ENCODE measurements at regions not wholly inside any gene's neighbourhood (a gene's known extent, or its start where the extent isn't known, plus 50 kb on each side); places are given as distances from the start of the nearest gene placed in this dataset.
"Not testable (repeated sequence)": the region's sequence is repeated elsewhere in the genome, so short reads cannot be mapped to it uniquely, and the experiment has no call there.

DNA sequence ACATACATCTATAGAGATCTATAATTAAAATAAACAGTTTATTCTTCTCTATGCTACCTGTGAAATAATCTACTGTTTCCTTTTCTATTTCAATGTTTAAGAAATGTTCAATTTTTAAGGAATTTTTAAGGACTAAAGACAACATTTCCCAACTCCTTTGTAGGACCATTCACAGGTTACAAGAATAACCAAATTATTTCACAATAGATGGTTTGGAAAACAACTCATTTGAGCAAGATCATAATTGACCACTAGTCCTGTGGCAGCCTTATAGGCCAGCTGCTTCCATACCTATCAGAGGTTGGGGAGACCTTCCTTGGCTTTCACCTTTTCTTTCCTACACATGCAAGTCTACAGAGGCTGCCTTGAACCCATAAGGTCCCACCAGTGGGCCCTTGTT is 193.7 kb downstream of the TTC39B start:
- DNase-seq (ENCODE audit: low read depth in 4 of 4, low spot score in 1 of 4), result no peak

DNA sequence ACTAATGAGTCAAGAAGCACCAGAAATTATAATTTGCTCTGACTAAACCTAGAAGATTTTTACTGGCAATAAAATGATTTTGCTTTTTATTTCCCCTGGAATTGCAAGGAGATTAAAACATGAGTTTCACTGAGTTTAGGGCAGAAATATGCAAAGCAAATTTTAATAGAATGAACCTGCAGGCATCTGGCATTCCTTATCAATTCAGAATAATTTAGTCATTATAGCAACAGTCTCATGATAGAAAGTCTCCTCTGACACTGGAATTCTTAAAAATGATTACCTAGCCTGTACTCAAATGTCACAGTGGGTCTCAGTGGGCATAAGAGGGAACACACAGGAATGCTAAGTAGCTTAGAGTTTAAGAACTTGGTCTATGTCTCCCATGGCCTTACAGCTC is 195.9 kb downstream of the TTC39B start:
- no peak for DNase-seq (ENCODE audit: low read depth in 4 of 4, low spot score in 1 of 4)

DNA sequence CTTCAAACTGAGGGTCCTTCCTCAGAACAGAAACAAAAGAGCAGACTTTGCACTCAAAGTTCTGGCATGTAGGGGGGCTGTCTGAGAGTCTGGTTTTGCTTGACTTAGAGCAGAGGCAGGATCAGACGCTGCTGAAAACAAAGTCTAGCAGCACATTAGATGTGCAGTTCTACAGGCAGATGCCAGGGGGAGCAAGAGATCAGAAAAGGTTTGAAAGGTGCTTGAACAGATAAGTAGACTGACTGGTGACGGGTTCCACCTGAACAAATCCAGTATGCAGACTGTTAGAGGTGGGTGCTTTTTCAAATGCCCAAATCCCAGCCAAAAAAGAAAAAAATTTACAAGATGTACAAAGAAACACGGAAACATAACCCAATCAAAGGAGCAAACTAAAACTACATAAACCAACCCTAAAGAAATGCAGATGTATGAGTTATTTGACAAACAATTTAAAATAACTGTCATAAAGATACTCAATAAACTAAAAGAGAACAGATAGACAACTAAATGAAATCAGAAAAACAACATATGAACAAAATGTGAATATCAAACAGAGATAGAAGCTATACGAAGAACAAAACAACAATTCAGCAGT is 194.7 kb upstream of the FREM1 start:
- DNase-seq (ENCODE audit: low read depth in 4 of 4, low spot score in 1 of 4), result peak; percentile 2 to 12 (median 10)

DNA sequence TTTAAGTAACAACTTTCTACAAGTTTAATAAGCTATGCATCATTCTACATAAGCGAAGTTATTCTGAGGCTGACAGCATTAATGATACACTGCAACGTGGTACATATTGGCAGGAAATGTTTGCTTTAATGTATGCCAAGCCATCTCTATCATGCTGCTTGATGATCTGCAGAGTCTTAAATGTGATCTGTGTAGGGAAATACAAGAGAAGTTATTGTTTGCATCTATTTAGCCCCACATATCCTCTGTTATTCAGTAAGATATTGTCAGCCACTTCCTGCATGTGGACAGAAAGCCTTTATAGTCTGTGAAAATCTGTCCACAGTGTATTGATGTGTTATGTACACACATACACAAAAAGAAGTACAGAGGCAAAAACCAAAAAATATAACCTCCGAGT is 193.1 kb upstream of the FREM1 start:
- no peak for DNase-seq (ENCODE audit: low read depth in 4 of 4, low spot score in 1 of 4)

DNA sequence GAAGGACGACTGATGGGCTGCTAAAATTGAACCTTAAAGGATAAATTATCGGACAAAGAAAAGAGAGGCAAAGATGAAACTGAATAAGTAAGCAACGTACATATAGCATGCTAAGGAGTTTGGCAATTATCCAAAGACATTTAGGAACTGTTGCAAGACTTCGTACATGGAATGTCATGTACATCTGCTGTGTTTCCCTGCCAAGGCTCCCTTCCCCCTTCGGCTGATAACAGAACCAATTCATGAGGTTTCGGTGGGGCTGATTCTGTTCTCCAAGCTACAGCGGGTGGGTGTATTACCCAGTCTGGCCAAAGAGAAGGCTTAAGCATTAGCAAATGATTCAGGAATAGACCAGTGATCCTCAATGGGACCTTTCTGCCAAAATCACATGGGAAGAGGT is 190.9 kb upstream of the FREM1 start:
- no peak for DNase-seq (ENCODE audit: low read depth in 4 of 4, low spot score in 1 of 4)

DNA sequence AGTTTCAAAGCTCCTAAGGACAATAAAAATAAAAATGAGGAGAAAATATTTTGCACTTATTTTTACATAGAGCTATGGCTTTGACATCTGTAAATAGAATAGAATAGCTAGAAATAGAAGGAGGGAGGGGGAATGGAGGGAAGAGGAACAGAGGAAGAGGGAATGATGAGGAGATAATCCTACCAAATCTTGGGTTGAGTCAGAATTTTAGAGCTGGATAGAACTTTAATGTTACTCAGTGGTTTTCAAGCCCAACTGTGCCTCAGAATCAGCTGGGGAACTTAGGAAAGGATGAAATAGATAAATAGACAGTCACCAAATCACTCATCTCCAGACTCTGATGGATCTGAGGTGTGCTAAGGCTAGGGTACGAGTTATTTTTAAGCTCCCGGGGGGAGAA is 190.3 kb upstream of the FREM1 start:
- DNase-seq (ENCODE audit: low read depth in 4 of 4, low spot score in 1 of 4), result no peak

DNA sequence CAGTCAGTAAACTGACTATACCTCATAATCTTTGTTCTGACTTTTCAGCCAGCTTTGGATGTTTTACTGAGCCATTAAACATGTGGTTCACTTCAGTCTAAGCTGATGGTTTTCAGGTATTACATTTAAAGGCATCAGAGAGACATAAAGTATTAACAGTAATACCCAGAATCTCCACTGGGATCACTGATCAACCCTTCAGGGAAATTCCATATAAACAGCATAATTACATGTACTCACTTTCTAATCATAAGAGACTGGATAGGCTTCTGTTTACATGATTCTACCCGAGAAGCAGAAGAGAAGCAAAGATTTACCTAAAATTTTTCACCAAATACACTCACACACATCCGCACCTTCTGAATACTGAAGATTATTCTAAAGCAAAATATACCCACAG is 186.7 kb upstream of the FREM1 start:
- DNase-seq (ENCODE audit: low read depth in 4 of 4, low spot score in 1 of 4), result no peak

DNA sequence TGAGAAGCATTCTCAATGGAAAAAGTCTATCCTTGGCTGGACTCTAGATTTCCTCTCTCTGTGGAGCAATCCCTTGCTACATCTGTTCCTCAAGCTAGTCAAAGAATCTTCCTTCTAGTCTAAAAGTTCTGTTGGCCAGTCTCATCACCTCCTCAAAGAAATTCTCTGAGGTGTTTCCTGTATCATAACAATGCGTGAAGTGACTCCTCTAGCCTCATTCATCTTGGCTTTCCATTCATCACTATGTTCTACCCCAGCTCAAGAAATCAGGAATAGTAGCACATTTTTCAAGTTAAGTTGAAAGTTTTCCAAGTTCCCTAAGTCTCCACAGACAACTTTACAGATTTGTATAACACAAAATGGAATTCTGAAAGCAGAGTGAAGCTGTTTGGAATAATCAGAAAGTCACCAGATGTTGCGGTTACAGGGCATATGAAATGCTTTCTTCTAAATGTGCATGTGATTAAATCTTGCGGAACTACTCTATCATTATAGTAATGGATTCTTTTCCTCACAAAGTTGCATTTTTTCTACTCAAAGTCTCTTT is 176.6 kb upstream of the FREM1 start:
- no peak for DNase-seq (ENCODE audit: low read depth in 4 of 4, low spot score in 1 of 4)

DNA sequence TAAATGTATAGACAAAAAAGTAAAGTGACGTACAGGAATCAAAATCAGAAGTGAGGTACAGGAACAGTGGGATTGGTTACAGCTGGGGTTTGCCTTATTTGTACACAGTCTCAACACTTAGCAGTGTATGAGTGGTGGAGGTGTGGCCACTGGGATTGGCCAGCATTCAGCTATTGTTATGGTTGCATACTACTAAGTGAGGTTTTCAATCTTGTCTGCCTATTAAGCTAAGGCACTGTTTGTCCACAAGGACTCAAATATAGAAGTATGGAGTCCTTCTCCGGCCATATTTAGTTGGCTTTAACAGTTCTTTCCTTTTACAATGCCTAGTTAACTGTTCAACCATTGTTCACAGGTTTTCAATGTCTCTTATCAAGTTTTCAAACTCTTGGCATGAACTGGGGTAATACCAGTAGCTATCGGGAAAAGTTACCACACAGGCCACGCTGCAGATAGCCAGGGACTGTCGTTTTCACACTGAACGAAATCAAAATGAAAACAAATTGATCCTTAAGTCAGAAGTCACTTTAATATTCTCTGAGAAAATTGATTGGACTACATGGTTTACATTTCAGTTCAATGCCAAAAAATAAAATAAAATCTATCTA is 176.0 kb upstream of the FREM1 start:
- DNase-seq (ENCODE audit: low read depth in 4 of 4, low spot score in 1 of 4), result no peak

DNA sequence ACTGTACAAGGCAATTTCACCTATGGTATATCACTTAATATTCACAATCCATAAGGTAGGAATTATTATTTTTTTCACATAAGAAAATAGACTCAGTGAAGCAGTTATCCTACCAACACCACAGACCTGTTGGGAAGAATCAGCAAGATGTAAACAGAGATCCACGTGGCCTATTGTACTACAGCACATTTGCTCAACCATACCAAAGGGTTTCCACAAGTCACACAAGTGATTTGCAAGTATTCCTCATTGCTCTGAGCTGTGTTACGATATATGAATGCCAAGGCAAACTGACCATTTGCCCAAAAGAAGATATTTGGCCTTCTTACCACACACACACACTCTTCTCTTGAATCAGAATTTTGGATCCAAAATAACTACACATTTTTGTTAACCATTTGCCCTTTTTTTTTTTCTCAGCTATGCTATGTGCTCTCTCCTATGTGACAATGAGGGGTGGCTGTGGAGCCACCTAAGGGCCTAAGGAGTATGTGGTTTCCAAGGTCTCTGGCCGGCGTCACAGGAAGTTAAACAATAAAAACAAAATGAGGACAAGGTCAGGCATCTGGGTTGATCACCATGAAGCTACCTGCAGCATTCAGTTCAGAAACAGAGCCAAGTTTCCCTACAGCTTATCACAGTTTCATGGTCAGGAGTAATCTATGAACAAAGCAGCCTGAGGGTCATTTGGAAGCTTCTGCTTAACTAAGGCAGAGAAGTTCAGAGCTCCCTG is 171.0 kb upstream of the FREM1 start:
- DNase-seq (ENCODE audit: low read depth in 4 of 4, low spot score in 1 of 4), result no peak

DNA sequence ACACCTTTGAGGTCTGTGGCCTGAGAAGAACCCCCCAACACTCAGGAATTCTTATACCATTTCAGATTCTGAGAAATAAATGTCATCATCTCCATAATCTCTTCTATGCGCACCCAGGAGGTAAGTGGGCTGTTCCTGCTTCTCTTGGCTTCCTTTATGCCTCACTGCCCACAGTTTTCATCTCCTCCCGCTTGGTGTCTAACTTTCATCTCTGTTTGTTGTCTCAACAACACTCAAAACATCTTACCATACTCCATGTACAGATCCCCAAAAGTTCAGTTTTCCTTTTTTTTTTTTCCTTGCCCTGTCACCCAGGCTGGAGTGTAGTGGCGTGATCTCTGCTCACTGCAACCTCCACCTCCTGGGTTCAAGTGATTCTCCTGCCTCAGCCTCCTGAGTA is 170.2 kb upstream of the FREM1 start:
- DNase-seq (ENCODE audit: low read depth in 4 of 4, low spot score in 1 of 4), result no peak

DNA sequence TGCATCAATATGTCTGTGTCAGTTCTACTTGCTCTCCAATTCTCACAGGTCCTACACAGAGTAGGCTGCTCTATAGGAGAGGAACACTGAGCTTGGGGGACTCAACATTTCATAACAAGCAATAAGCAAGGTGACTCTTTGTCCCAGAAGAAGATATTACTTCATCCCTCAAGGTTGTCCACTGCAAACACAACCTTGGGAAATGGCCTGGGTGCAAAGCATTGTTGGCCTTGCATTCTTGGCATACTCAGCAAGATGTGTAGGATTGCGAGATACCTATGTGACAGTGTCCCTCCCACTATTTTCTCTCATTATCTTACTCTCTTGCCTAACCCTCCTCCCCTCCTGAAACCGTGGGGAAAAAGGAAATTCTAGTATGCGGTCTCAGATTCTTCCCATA is 169.8 kb upstream of the FREM1 start:
- no peak for DNase-seq (ENCODE audit: low read depth in 4 of 4, low spot score in 1 of 4)

DNA sequence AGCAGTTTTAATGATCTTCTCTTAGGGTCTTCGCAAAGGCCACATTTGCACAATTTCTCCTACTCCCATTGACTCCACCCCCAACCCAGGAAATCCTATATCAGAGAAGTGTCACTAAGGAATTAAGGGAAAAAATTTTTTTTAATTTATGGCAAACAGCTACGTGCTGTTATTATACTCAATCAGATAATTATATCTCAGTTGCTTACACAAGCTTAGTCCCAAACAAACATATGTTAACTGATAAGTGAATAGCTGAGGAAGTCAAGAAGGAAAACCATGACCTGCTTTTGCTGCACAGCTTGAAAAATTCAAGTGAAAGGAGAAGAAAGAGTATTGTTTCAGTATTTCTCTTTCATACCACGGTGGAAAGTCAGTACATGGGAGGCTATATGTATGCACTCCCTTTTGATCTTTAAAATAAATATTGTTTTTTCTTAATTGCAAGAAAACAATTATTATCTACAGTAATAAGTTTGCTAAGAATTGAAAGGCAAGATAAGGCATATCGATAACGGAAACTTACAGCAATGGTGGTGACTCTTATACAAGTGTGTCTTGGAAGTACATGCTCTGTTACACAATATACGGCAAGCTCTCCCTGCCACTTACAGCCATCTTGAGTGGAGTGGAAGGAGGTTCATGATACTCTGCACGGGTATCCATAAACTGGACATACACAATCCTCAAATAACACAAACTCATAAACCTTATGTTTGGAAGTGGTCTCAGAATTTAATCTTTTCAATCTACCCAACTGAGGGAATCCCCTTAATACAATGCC is 167.9 kb upstream of the FREM1 start:
- DNase-seq (ENCODE audit: low read depth in 4 of 4, low spot score in 1 of 4), result no peak

DNA sequence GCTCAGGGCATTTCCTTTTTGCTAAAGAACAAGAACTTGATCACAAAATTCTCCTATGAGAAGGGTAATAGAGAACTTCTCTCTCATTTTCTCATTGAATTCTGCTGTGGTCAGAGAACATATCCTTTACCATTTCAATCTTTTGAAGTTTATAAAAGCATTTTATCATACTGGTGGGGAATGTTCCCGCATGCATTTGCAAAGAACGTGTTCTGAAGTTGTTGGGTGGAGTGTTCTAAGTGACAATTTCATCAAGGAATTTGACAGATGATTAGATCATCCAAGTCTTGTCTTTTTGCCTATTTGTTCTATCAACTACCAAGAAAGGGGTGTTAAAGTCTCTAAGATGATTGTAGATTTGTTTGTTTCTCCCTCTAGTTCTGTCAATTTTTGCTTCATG is 163.4 kb upstream of the FREM1 start:
- no peak for DNase-seq (ENCODE audit: low read depth in 4 of 4, low spot score in 1 of 4)

DNA sequence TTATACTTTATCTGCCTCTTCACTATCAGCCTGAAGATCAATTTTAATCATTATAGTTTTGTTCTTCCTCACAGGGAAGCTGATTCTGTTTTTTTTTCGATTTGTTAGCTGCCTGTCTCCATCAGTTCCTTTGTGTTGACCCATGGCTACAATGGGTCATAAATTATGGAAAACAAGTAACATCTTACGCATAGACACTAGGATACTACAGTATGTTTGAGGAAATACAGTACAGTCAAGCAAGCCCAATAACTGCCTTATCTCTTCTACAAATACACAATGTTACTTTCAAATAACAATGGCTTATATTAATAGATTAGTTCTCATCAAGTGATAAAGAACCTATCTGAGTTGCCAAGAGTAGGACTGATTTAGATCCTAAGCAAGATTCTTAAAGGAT is 160.5 kb upstream of the FREM1 start:
- DNase-seq (ENCODE audit: low read depth in 4 of 4, low spot score in 1 of 4), result no peak

DNA sequence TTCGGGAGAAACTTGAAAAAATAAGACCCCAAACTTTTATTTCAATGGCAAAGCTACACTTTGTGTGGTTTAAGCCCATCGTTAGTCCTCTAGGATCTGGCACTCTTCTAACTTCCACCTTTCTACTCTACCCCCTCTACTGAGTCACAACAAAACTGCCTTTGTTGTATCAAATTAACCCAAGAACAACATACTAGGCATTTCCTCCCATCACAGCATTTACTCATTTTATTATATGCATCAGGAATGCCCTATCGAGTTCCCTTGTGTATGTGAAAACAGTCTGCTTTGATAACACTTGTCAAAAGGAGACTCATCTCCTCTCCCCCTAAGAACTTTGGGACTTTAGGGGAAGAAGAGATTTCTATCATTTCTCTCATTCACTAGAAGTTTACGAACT is 158.9 kb upstream of the FREM1 start:
- DNase-seq (ENCODE audit: low read depth in 4 of 4, low spot score in 1 of 4), result no peak

DNA sequence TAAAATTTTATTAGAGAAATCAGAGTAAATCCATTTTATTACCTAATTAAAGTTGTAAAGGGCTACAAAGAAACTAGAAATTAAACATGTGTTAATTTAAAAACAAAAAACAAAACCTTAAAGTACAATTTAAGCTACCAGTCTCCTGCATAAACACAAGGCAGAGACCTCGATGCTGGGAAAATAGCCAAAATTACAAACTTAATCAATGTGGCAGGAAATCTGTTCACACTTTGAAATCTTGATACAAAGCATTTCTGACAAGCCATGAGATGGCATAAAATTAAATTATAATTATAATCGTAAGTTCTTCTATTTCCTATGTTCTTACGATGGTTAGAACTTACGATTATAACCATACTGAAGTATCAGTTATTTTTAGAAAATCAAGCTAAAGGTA is 158.0 kb upstream of the FREM1 start:
- no peak for DNase-seq (ENCODE audit: low read depth in 4 of 4, low spot score in 1 of 4)

DNA sequence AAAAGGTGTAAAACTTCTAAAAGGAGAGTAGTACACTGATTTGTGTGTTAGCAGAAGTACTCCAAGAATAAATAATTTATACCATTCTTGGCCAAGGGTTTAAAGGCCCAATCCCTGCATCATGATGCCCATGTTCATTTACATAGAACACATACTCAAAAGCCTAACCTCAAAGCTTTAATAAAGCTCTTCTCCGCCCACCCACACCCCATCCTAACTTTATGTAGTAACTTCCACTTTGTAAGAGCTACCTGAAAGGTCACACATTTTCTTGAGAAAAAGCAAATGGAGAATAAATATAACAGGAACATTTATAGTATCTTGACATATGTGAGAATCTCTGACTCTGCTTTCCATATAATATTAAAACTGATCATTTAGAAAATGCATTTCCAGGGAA is 148.8 kb upstream of the FREM1 start:
- no peak for DNase-seq (ENCODE audit: low read depth in 4 of 4, low spot score in 1 of 4)

DNA sequence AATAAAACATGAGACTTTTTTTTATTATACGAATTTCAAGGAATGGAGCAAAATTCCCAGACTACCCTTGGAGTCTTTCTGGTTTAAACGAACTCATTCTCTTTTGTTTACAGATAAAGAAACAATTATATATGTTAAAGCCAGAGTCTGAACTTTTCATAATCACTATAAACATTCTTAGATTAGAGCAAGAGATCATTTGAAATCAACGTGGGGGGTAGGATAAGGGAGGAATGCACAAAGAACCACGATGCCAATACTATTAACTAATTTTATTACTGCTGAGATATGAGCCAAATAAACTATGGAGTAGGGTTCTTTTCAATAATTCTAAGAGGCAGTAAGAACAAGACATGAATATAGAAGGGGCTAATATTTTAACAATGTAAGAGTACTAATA is 148.0 kb upstream of the FREM1 start:
- DNase-seq (ENCODE audit: low read depth in 4 of 4, low spot score in 1 of 4), result no peak

DNA sequence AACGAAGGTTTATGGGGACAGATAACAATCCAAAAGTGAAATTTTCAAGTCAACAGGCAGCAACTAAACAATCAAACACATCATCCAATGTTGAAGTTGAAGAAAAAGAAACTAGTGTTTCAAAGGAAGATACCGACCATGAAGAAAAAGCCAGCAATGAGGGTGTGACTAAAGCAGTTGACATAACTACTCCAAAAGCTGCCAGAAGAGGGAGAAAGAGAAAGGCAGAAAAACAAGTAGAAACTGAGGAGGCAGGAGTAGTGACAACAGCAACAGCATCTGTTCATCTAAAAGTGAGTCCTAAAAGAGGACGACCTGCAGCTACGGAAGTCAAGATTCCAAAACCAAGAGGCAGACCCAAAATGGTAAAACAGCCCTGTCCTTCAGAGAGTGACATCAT is 145.1 kb upstream of the FREM1 start:
- DNase-seq (ENCODE audit: low read depth in 4 of 4, low spot score in 1 of 4), result not testable (repeated sequence)

DNA sequence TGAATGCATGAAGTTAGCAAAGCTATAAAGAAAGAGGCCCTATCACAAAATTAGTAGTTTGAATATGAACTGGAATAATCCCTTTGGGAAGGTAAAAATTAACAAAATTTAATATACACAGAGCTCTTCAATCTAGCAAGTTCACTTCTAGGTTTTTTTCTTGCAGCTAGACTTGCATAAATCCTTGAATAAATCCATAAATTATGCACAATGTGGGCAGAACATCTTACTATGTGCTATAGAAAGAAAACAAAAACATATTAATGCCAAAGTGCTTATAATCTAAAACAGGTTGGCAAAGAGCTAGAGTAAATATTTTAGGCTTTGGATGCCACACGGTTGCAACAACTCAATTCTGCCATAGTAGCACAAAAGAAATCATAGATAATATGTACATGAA is 138.5 kb upstream of the FREM1 start:
- no peak for DNase-seq (ENCODE audit: low read depth in 4 of 4, low spot score in 1 of 4)

DNA sequence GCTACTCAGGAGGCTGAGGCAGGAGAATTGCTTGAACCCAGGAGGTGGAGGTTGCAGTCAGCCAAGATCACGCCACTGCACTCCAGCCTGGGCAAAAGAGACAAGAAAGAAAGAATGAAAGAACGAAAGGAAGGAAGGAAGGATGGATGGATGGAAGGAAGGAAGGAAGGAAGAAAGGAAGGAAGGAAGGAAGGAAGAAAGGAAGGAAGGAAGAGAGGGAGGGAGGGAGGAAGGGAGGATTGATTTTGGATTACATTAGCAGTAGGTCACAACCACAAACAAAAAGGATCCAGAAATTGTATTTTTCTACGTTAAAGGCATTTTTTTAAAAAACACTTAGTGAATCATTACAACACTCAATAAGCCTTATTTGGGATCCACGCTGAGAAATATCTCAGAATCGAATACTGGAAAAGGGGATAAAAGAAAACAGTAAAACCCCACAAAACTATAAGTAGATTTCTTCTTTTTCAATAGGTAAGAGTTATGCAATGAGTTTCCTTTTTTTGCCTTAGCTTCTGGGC is 136.9 kb upstream of the FREM1 start:
- DNase-seq (ENCODE audit: low read depth in 4 of 4, low spot score in 1 of 4), result no peak

All from stimulated activated CD4-positive, alpha-beta T cell treated with anti-CD3 and anti-CD28 coated beads, Interleukin-1b, Interleukin-23, amount 100 ng/mL, for 24 hours (primary cell).